GM19238 (cell line): ENCODE measurements at regions not wholly inside any gene's neighbourhood (a gene's known extent, or its start where the extent isn't known, plus 50 kb on each side); places are given as distances from the start of the nearest gene placed in this dataset.
A peak's percentile ranks its signal among the peaks of the same experiment; 100 is the strongest.

ENCODE experiments used
- DNase-seq: peaks from one replicate; pipeline ENCODE4 v3.0.0; 2011; ENCODE audit warnings: low spot score; ENCODE audit not compliant: insufficient read length

DNA sequence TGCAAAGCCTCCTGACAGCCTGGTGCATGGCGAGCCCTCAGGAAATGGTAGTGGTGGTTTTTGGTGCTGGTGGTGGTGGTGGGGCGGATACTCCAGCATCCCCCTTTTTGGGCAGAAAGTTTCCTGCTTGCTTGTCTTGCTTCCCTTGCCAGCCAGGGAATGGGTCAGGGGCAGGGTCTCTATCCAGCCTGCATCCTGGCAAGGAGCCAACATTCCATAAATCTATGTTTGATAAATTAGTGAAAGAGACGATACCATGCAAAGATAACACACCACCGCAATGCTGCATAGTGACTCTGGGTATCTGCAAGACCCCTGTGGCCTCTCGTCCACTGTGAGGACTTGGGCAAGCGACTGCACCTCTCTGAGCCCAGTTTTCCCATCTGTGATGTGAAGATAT lies 246.2 kb downstream of the LRFN2 start:
- DNase-seq = no peak

DNA sequence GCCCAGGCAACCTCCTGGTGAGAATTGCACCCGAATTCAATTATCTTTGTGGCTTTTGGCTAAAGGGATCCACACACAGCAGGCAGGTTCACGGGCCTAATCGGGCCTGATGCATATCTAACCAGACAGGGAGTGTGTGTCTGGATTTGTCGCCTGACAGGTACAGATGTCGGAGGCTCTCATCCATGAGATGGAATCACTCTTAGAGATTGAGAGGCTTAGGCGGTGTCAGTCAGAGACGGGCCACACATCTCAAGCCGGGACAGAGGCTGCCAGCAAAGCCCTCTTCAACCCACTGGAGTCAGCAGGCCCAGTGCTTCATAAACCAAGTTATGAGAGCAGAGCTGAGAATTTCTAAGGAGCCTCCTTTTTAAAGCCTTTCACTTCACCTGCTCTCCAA lies 247.0 kb downstream of the LRFN2 start:
- DNase-seq = no peak

DNA sequence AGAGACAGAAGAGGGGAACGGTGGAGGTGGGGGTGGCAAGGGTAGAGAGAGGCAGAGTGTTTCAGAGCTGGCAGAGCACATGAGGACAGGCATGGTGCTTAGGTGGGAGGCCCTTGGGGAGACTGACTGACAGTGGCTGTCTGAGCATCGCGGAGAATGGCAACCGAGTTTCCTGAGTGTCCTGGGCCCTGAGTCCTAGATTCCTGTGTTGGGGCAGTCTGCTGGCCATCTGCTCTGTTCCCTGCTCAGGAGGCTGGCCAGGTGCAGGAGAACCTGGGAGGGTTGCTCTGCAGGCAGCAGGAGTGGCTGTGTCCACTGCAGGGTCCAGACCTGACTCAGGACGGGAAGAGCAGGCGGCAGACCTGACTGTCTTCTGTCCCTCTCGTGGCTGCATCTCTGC lies 248.9 kb downstream of the LRFN2 start:
- DNase-seq = no peak

DNA sequence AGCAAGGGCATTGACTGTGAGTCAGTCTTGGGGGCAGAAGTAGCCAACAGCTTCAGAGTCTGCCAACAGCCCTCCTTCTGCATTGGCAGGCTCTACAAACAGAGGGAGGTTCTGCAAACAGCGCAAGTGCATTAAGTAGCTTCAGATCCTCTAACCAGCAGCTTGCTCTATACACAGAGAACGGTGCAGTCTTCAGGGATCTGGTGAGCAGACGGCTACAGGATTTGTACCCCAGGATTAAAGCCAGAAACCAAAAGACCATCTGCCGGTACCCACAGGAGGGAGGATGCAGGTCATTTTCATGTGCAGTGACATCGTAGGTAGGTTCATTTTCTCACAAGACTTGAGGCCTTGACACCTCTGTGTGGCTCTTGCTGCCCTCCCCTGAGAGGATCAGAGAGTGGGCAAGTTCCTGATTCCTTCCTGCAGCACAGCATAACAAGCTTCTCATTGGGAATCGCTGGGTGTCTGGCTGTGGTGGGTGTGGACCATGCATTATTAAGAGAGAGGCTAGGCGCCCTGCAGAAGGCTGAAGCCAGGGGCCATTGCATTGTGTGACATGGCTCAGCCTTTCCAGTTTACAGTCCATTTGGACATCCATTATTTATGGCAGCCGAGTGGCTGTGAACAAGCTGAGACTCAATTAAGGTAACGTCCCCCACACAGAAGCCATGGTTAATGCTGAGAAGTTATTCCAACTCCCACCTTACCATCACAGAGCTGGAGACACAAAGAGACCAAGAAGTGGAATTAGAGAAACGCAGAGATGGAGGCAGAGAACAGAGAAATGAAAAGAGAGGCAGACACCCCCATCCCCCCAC lies 250.0 kb downstream of the LRFN2 start:
- DNase-seq = no peak

DNA sequence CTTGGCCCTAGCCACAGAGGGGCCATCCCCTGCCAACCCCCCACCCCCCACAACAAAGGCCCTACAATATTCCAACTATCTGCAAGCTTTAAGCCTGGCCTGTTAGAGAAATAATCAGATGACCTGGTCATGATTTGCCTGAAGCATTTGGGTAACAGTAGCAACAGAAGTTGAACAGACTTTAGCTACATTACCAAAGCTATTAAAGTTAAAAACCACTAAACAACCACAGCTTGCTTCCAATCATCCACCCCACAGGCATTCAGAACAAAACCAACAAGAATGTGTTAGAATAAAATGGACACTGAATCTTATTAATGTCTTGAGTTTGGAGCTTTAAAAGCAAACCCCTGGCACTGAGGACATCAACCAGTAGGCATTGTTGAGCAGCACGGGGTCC lies 250.9 kb downstream of the LRFN2 start:
- no peak for DNase-seq

DNA sequence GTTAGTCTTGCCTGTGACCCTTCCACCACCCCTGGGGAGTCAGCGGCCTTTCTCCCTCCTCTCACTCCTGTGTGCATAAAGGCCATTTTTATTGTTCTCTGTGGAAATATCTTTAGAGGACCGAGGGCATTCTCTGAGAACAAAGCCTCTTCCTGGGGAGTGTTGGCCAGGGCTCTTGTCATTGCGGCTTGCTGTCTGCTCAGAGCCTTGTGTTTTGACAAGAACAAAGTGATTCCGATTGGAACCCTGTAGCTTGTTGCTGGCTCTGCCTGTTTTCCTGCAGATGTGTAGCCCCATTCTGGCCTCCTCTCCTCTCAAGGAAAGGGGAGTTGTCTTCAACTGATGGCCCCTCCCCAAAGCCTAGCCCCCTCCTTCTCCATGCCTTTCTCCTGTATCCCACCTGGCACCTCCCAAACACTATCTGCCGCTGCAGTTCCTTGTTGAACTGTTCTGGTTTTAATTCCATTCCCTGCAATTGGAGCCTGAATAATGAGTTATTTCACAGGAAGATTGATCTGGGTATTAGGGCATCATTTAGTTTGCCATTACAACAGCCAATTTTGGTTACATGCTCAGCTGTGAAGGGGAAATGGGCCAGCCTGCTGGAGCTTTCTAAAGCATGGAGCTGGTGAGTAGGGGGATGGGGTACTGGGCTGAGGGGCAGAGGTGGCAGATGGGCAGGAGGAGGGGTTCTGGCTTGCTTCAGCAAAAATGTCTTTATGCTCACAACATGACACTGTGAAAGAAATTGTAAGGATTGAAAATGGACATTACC lies 252.5 kb downstream of the LRFN2 start:
- no peak for DNase-seq

DNA sequence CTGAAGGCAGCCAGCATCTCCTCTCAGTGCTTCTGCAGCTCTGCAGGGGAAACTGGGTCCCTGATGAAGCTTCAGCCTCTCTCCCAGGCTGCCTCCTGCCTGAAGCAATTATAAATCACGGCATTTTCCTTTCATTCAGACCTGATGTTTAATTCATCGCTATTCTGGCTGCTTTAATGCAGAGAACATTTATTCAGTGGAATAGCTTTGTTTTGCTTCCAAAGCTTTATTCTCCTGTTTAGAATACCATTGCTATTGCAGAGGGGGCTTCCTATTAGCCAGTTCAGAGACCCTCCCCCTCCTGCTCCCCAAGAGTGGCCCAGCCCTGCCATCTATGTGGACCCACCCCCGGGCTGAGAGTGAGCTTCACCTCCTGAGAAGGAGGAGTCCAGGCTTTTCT lies 255.6 kb downstream of the LRFN2 start:
- DNase-seq = no peak

DNA sequence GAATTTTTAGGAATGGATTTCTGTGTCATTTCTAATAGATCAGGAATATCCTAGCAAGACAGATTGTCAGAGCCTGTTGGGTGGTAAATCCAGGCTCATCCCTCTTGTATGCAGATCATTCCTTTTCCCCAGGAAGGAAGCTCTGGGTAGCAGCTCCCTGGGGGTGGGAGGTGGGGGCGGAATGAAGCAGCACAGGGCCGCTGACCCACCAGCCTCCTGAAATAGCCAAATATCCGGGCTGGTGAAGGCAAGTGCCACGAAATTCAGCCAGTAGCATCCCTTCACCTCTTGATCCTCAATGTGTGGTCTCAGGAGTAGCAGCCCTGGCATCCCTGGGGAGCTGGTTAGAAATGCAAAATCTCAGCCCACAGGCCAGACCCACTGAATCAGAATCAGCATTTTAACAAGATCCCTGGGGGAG lies 256.9 kb downstream of the LRFN2 start:
- DNase-seq = no peak

DNA sequence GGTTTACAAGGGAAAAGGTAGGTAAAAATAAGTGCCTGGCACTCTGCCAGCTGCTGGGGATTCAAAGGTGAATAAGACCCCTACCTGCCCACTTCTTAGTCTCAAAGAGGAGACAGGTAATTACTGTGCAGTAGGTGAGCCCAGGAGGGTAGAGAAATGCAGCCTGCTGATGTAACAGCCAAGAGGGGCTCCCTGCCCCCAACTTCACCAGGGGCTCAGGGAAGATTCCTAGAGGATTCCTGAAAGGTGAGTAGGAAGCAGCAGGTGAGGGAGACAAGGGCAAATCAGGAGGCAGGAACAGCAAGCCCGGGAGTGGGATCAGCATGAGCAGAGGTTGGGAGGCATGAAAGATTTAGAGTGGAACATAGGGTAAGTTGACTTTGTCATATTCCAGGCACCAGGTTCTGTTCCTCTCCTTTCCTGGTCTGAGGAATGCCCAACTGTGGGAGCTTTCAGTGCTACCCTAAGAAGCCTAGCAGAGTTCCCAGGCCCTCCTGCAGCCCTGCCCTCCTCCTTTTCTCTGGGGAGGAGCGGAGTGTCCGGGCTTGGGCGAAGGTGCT lies 258.1 kb downstream of the LRFN2 start:
- DNase-seq = no peak

DNA sequence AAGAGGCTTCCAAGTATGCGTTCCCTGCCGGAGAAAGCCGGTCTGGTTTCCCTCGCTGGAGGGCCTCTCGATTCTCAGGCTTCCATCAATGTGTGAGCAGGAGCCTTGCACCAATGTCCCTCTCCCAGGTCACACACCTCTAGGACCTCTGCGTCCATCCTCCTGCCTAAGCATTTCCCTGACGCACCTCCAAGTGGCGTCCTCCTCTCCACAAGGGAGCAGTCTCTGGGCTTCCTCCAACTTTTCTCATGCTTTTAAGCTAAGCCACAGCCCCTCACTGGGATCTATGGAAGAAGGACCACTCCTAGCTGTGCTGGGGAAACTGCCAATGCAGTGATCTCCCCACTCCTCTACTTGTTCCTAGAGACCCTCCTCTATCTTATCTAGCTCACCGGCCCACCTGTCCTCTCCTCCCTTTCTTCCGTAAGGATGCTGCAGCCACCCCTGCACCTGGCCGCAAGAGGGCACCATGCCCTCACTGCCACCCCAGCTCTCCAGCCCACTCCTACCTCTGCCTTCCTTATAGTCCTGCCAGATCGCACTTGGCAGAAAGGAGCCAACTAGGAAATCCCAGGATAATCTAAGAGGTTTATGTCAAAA lies 258.7 kb downstream of the LRFN2 start:
- peak; percentile 14 for DNase-seq

DNA sequence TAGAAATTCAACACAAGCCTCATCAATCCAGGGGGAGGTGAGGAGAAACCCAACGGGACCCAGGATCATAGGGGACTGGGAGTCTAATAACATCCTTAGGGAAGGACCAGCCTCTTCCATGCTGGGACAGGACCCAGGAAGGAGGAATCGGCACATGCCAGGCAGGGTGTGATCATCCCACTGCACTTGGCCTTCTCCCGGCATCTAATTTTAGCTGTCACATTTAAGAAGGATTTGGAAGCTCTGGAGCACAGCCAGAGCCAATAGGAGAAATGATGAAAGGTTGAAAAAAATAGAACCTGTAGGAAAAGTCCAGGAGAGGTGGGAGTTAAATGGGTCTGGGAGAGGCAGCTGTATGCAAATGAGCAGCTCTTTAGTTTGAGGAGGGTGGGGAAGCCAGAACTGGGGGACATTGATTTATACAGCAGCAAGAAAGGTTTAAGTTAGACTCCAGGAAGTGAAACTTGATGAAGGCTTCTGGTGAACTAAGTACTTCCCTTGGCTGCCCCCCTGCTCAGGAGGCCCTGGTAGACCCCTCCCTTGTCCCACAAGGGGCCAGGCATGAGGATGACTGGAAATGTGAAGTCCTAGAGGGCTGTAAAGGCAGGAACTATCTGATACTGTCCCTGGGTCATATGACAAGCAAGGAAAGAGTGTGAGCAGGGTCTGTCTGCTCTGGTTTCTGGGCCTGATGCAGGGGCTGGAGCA lies 260.3 kb downstream of the LRFN2 start:
- DNase-seq = no peak

DNA sequence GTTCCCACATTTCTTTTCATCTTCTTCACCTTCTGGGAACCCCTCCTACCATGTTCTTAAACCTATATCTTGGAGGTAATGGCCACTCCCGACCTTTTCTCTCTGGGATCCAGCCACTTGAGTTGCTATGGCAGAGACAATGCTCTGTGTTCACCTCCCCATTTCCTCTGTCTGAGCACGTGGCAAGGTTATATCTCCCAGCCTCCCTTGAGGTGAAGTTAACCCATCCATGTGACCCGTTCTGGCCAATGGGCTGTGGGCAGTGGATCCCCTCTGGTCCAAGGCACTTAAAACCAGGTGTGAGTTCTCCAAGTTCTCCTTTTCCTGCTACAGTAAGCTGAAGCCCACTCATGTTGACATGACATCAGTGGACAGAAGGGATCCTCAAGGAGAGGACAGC lies 261.4 kb downstream of the LRFN2 start:
- no peak for DNase-seq

DNA sequence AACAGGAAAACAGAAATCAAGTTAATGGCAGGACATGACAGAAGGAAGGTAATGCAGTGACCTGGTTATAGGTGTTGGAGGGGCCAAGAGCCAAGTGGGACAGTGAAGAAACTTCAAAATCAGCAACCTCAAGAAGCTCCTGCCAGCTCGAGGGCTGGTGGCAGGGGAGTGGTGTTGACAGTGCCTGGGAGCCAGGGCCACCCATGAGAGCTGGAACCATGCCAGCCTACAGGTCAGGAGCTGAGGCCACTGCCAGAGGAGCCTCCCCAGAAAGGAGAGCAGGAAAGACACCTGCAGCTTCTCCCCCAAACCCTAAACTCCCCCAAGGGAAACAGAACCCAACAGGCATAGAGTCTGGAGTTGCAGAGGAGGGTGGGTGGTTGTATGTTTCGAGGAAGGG lies 262.1 kb downstream of the LRFN2 start:
- no peak for DNase-seq

DNA sequence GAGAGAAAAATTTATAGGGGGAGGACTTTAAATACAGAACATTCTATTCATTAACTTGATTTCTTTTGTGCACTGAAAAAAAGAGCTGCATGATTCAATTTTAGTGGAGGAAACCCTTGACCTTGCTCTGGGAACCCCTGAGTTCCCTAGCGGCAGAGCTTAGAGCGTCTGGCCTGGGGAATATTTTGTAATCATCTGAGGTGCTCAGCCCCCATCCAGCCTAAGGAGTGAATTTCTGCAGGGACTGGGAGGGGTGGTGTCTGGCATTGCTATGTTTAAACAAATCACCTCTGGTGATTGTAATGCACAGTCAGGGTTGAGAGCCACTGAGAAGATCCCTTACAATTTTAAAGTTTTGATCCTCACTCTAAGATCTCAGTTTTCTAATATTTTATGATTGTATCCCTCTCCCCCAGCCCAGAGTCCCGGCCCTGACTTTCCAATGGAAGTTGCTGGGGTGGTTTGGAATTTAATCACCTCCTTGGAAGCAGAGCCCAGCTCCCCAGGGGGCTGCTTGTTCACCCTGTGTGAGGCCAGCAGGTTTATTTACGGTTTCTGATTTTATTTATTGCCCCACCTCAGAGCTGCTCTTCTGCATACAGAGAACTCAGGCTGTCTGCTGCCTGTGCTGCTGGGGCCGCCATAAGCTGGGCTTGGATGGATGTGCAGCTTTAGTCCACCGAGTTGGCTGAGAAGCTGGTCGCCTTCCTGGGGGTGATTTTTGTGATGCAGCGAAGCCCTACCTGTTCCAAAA lies 263.1 kb downstream of the LRFN2 start:
- no peak for DNase-seq

DNA sequence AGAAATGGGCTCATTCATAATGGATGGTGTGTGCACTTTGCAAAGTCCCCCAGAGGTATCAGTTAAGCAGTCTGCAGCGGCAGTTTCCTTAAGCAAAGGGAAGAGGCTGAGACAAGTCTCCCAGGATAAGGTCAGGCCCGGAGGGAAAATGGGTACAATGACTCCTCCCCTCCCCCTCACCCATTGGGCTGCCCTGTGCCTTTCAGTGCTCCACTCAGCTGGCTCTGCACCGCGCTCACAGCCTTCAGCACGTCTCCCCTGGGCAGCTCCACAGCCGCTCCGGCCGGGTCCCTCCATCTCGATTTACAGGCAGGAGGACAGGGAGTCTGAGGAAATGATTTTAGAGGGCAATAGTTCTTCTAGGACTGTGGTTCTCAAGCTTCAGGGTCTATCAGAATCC lies 264.8 kb downstream of the LRFN2 start:
- no peak for DNase-seq

DNA sequence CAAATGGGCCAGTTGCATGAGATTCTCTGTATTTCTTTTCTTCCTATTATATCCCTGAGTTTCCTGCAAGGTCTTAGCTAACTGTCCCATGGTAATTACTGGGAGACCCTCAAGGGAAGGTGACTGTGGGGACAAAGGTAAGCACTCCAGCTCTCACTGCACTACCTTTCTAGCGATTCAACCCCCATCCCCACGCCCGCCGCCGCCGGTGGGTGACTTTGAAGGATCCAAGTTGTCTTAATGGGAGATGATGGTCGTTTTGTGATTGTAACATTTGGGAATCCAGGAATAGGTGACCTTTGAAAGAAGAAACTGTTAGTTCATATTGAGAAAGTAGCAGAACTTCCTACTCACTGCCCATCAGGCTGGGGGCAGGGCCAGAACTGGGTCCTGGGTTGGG lies 265.5 kb downstream of the LRFN2 start:
- DNase-seq = no peak

DNA sequence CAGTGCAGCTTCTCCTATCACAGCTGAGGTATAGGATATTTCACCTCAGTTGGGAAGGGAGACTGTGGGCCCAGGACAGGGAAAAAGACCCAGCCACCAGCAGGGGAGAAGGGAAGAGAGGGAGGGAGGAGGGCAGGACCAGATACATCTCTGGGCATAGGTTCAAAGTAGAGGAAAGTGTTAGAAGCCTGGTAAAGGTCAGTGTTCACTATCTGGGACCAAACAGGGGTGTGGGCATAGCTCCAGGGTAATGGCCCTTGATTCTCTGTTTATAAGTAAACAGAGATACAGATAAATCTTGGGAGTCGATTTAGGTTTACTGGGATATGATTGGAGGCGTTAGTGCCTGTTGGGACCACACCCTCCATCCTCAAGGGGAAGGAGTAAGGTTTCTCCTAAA lies 266.2 kb downstream of the LRFN2 start:
- no peak for DNase-seq

DNA sequence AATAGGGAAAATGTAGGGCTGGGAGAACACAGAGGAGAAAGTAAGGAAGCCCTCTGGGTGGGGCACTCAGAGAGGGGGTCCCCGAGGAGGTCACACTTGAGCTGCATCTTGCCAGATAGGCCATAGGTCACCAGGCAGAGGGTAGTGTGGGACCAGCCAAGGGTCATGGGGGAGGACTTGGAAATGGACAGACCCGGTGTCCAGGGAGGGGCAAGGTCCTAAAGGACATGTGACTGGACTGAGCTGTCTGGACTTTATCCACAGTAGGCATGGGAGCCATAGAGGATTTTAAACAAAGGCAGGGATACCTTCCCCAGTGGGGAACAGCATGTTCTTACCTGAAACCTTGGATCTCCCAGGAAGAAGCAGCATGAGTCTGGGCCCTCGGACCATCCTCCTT lies 266.7 kb downstream of the LRFN2 start:
- no peak for DNase-seq

DNA sequence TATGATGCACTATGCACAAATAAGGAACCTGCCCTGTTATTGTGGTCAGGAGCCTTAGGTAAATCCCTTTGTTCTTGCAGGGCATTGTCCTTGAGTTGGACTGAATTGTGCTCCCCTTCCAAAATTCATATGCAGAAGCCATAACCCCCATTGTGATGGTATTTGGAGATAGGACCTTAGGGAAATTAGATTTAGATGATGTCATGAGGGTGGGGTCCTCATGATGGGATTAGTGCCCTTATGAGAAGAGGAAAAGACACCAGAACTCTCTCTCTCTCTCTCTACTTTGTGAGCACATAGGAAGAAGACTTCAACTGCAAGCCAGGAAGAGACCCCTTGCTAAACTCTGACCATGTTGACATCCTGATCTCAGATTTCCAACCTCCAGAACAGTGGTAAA lies 268.0 kb downstream of the LRFN2 start:
- DNase-seq = no peak

DNA sequence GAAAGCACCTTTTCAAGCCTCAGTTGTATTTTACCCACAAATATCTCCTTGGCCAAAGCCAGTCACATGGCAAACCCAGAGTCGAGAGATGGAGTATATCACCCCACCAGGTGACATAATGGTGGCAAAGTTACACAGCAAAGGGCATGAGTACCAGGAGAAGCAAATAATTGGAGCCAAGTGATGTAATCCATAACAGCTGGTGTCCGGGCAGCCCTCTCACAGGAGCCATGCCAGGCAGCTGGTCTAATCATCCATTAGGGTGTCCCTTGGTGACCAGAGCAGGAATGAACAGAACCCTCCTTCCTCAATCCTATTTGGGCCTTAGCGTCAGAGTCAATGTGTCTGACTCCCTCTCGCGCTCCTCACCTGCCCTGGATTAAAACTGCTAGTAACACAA lies 272.1 kb downstream of the LRFN2 start:
- no peak for DNase-seq

DNA sequence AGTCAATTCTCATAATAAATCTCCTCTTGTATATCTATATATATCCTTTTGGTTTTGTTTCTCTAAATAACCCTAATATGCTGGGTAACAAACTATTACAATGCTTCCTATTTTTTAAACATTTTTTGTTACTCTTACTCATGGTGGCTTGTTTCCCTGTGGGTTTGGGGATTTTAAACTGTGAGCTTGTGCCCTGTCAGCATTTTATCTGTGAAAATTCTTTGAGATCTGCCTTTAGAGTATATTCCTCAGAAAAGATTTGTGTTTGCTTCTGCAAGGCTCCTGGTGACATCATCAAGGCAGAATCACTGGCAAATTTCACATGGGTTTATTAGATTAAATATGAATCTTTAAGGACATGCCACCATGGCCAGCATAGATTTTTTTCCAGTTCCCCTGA lies 273.6 kb downstream of the LRFN2 start:
- no peak for DNase-seq
